ENCODE measurements at regions not wholly inside any gene's neighbourhood (a gene's known extent, or its start where the extent isn't known, plus 50 kb on each side); places are given as distances from the start of the nearest gene placed in this dataset.

GRCh38 chr14:81682701-81683100 is 149.0 kb upstream of the SEL1L start:
- TF ChIP-seq, protein P1, sequence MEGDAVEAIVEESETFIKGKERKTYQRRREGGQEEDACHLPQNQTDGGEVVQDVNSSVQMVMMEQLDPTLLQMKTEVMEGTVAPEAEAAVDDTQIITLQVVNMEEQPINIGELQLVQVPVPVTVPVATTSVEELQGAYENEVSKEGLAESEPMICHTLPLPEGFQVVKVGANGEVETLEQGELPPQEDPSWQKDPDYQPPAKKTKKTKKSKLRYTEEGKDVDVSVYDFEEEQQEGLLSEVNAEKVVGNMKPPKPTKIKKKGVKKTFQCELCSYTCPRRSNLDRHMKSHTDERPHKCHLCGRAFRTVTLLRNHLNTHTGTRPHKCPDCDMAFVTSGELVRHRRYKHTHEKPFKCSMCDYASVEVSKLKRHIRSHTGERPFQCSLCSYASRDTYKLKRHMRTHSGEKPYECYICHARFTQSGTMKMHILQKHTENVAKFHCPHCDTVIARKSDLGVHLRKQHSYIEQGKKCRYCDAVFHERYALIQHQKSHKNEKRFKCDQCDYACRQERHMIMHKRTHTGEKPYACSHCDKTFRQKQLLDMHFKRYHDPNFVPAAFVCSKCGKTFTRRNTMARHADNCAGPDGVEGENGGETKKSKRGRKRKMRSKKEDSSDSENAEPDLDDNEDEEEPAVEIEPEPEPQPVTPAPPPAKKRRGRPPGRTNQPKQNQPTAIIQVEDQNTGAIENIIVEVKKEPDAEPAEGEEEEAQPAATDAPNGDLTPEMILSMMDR (IDR thresholded peaks at IDR 0.05): no peak
- no peak for TF ChIP-seq POLR2A (IDR thresholded peaks at IDR 0.05)
